Brain pericyte (primary cell): ENCODE measurements at regions not wholly inside any gene's neighbourhood (a gene's known extent, or its start where the extent isn't known, plus 50 kb on each side); places are given as distances from the start of the nearest gene placed in this dataset.

Experiments used
- DNase-seq: peaks from one replicate; pipeline ENCODE4 v3.0.0-alpha.2; 2012; ENCODE audit warnings: low read depth, low spot score

DNA sequence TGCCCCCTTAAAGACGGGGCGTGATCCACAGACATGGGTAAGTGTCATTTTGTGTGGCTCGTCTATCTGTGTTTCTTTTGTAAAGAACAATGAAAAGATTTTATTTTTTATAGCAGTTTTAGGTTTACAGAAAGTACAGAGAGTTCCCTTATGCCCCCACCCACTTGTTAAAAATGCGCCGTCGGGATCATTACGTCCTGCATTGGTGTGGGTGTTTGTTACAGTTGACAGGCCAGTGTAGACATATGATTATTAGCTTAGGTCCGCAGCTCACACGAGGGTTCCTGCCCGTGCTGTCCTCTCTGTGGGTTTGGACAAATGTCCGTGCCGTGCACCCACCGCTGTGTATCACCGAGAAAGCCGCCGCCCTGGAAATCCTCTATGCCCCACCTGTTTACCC lies 50.5 kb downstream of the RGS12 start:
- DNase-seq, result no peak

DNA sequence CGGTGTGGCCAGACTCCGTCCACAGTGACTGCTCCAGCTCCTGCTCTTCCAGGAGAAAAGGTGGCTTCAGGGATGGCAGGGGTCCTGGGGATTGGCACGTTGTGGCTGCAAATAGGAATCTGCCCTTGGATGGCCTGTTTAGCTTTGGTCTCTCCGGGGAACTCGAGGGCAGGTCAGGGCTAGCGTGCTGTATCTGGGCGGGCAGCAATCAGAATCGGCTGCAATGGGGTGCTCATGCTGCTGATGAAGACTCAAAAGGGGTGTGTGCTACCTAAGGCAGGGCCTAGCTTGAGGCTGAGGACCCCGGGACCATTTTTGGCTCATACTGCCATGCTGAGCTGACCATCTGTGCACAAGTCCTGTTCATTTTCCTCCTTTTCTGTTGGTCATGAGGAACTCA lies 51.3 kb downstream of the RGS12 start:
- DNase-seq, result no peak

DNA sequence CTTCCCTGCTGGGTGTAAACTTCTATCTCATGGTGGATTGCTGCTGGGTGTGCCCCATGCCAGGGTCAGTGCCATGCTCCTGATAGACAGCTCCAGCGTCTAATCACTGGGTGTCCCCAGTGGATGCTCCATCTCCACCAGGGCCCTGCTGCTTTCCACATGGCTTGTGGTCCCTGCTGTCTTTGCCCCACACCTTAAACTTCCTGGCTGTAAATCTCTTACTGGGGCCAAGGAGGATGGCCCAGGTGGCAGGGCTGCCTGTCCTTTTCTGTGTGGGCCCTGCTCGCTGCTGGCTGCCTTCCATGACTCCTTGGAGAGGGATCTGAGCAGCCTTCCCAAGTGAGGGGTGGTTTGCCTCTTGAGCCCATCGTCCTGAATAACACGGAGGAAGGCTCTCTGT lies 51.8 kb downstream of the RGS12 start:
- no peak for DNase-seq

DNA sequence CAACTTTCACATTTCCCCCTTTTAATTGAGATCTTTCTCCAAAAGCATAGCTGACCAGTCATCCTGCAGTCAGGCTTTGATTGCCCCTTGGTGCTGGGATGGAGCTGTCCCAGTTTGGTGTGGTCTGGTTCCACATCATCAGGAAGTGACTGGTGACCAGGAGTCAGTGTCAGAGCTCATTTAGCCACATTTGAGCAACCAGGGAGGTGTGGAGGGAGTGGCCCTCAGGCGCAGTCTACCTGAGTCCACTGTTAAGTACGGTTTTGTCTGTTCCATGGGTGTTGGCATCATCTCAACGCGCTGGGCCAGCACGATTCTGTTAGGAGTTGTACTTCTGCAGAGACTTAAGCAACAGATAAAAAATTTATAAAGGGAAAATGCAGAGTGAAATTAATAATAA lies 52.6 kb downstream of the RGS12 start:
- no peak for DNase-seq

DNA sequence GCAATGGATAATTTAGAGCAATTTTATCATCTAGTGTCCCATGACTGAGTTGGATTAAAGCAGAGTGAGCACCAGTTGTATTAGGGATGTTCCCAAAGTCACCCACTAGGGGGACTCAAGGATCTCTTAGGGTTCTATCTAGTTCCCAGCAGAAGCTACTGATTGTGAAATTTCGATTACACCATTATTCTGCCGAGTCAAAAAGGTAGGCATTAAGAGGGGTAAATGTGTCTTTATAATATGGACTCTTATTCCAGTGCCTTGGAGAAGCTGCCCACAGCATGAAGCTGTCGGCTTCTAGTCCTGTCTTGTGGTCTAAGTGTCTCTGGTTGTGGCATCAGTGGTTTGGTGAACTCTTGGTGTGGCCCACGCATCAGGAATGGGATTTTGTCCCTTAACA lies 53.3 kb downstream of the RGS12 start:
- no peak for DNase-seq

DNA sequence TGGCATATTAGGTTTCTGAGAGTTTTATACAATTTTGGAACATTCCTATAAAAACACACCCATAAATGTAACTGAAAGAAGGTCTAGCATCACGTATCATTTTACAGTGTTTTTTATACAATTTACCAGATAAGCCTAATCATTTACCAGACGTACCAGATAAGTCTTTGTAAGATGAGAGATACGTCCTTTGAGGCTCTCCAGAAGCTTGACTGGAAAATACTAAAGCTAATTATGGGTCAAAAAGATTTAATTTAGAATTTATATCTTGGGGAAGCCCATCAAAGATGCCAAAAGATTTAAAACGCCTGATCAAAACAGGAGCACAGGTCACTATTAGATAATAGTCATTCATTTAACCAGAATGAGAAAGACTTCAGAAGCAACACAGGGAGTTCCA lies 55.0 kb downstream of the RGS12 start:
- no peak for DNase-seq

DNA sequence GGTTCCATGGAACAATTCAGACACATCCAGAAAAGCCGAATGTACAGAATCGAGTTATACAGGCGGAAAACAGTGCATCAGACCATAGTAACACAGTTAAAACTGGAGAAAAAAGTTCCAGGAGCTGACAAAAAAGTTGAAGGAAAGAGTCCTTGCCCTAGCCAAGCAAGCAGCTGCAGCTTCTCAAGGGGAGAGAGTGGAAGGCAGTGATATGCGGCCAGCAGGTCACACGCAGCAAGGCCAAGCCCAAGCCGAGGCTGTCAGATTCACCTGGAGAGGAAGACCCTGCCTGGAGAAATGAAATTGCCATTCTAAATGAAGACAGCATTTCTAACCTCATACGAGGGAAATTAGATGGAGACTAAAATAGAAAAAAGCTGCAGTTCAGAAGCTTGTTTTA lies 55.8 kb downstream of the RGS12 start:
- DNase-seq, result no peak

DNA sequence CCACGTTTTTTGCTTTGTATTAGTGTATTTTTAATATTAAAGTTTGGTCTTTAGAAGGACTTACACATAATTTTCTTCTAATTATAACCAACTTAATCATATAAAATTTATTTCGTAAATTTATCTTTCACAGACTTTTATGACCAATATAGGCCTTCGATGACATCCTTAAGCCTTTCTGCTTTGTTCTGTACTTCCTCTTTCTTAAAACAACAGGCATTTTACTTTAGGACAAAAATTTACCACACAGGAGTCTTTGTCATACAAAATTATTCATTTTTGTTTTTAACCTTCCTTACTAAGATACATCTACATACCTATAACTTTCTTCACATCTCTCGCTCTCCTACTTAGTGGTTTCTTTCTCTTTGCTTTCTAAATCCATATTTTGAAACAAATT lies 56.3 kb downstream of the RGS12 start:
- no peak for DNase-seq

DNA sequence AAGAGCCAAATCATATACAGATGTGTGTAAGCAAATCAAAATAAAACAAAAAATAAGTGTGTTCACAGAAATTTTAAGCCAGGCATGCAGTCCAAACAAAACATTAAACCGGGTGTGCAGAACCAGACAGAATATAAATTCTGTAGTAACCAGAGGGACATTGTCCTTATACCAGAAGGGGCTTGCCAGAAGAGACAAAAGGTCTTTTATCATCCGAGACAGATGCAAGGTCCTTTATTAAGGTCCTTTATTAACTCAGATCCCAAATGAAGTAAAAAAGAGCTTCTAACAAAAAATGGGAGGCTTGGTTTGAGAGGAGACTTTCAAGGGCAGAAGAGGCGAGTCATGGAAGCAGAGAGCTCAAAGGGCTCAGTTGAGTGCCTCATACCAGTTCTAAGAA lies 59.2 kb downstream of the RGS12 start:
- DNase-seq, result no peak

DNA sequence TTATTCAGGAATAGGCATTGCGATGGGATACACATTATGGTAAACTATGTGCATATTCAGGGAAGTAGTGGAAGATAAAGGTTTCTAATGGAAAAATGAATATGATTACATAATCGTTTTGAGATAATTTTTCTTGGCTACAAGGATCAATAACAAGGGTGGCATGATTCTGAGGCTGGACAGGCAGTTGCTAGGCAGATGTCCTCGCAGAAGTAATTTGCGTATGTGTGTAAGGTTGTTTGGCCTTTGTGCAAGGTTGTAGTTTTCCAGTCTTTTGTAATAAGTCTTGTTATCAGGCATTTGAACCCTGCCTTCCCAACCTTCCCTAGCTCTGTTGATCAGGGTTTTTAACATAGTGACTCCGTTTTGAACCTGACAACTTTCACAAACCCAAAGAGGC lies 59.7 kb downstream of the RGS12 start:
- no peak for DNase-seq

DNA sequence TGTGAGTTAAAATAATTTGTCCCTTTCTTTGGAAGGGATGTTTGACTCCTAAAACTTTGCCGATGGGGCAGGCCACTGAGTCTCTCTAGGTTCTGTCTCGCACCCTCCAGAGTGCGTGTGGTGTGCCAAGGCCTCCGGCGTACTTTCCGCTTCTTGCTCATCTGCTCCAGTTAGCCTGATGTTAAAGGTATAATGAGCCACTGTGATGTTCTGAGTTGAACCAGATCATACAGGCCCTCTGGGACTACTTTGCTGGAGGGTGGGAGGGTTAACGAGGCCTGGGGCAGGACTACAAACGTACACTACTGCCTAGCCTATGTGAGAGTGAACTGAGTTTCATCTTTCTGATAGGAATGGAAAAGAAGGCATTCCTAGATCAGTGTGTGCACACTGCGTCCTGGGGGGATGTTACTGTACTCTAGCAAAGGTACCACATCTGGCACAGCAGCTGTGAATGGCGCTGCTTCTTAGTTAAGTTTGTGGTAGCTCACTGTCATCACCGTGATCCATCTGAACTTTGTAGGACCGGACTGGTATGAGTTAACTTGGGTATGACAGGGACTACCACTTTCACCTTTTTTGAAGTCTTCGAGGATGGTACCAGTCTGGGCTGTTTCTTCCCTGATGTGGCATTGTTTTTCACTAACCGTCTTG lies 60.2 kb downstream of the RGS12 start:
- DNase-seq, result no peak

DNA sequence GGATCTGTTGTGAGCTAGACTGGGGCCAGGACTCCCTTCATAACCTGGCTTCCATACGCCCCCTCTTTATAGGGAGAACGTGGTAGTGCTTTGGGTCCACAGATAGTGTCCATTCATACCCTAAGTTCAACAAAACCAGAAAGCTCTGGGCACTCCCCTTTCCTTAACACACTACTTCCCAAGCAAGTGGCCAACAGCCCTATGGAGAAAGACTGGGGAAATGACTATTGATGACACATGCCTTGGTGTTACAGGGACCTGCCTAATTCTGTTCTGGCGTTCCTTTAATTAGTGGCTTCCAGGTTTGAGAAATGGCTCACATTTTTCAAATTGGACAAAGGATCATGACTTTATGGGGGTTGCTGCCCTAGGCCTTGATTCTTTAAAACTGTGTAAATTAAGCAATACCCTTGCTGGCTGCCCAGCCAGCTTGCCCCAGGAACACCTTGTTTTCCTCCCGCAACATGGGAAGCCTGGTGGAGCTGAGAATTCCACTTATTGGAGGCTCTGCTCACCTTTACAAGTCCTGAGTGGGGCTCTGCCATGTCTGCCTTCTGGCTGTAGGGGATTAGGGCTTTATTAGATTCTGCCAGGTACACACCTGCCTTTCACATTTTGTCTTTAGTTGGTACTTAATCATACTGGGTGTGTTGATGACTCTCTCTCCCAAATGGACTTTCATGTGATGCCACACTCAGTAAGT lies 61.1 kb downstream of the RGS12 start:
- DNase-seq, result no peak

DNA sequence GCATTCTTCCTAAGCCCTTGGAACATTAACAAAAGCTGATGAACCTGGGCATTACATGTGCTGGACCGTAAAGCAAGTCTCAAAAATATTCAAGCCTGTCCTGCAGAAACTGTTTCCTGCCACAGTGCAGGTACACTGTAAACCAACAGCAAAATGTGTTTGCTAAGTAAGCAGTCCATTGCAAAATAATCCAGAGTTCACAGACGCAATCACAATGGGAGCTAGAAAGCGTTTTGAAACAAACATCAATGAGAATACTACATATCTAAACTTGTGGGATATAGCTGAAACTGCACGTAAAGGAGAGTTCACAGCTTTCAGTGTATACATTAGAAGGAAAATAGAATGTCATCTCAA lies 61.6 kb downstream of the RGS12 start:
- DNase-seq, result no peak

DNA sequence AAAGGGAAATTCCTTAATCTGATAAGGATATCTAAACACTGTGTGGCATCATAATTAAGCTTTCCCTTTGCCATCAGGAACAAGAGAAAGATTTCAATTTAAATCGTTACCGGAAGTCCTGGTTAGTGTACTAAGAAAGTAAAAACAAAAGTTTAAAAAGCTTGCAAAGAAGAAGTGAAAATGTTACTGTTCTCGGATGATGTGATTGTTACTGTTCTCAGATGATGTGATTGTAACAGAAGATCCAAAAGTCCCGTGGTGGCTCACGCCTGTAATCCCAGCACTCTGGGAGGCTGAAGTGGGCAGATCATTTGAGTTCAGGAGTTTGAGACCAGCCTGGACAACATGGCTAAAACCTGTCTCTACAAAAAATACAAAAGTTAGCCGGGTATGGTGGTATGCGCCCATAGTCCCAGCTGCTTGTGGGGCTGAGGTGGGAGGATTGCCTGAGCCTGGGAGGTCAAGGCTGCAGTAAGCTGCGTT lies 62.5 kb downstream of the RGS12 start:
- DNase-seq, result no peak

DNA sequence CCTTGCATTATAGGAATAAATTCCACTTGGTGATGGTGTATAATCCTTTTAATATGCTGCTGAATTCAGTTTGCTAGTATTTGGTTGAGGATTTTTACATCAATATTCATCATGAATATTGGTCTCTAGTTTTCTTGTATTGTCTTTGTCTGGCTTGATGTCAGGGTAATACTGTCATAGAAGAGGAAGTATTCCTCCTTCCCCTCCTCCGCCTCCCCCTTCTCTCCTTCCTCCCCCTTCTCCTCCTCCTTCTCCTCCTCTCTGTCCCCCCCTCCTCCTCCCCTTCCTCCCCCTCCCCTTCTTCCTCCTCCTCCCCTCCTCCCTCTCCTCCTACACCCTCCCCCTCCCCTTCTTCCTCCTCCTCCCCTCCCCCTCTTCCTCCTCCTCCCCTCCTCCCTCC lies 65.8 kb downstream of the RGS12 start:
- no peak for DNase-seq

DNA sequence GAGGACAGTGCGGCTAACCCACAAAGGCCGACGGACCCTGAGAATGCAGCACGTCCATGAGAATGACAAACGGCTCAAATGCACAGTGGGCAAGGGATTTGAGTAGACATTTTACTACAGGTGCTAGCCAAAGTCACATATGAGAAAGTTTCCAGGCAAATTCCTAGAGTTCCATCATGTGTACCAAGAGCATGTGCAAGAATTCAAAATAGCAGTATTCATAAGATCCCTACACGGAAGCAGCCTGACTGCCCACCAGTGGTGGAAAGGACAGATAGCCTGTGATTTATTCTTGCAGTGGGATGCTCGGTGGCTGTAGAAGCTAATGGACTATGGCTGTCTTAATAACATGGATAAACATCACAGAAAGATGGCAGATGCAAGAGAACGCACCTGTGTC lies 68.0 kb downstream of the RGS12 start:
- no peak for DNase-seq

DNA sequence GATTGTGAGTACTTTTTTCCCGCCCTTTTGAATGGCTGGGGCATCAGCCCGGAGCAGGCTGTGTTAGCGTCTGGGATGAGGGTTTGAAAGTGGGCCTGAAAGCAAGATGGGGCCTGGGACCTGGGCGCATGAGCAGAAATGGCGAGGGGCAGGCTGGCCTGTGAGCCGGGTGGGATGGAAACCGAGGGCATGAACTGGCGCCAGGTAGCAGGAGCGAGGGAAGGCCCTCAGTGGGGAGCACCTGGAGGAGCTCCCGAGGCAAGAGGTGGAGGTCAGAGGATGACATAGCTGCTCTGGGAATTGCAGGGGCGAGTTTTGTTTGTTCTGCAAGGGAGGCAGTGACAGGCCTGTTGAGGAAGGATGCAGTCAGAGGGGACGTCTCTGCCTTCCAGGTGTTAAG lies 68.6 kb downstream of the RGS12 start:
- no peak for DNase-seq

DNA sequence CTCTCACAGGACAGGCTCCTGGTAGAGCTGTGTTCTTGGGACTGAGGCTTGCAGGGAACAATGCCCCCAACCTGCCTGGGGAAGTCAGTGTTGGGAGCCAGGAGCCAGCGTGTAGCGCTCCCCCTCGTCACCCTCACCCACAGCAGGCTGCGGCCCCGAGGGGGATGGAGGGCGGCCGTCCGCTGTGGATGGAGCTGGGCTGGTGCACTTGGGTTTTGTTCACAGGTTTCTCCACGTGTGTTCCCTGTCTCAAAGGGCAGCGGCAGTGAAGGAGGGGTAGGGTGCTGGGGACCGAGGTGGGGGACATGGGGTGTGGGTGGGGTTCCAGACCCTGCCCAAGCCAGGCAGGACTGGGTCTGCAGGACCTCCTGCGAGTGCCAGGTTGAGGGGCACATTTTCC lies 69.1 kb downstream of the RGS12 start:
- DNase-seq, result no peak

DNA sequence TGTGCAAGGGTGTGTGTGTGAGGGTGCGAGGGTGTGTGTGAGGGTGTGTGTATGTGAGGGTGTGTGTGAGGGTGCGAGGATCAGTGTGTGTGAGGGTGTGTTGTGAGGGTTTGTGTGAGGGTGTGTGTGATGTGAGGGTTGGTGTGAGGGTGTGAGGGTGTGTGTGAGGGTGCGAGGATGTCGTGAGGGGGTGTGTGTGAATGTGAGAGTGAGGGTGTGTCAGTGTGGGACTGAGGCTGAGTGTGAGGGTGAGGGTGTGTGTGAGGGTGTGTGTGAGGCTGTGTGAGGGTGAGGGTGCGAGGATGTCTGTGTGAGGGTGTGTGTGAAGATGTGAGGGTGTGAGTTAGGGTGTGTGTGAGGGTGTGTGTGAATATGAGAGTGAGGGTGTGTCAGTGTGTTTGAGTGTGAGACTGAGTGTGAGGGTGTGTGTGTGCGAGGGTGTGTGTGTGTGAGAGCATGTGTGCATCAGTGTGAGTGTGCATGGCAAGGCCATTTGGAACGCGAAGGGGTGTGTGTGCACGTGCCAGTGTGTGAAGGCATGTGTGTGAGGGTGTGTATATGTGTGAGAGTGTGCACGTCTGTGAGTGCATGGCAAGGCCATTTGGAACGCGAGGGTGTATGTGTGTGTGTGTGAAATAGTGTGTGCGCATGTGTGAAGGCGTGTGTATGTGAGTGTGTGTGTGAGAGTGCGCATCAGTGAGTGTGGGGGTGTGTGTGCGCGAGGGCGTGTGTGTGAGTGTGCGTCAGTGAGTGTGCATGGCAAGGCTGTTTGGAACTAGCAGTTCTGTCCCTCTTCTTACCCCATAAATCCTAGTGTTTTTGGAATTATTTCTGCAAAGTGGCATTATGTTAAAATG lies 69.8 kb downstream of the RGS12 start:
- DNase-seq, result no peak

DNA sequence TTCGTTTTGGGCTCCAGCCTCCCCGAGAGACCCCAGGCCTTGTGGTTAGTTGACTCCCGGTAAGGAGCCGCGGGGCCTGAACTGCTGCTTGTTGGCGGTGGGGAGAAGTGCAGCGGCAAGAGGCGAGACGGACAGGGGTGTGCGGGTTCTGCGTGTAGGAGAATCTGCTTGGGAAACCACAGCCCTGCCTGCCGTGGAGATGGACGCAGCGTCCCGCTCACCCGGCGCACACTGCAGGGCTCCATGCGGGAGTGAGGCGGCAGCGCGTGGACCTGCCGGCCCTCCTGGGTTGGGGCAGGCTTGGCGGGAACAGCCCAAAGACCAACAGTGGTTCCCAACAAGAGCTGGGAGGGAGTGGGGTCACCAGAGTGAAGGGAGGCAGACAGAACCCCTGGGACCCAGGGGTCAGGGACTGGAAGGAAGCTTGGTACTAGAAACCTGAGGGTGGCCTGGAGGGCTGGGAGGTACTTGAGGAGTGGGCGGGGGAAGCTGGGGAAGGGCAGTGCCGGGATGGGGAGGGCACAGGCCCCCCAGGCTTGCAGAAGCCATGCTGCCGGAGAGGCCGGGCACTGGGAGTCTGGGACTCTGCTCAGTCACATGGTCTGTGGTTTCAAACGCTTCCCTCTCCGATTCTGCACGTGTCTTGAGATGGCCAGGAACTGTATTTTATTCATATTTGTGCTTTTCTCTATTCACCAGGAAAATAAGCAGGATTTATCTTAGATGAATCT lies 70.8 kb downstream of the RGS12 start:
- no peak for DNase-seq

DNA sequence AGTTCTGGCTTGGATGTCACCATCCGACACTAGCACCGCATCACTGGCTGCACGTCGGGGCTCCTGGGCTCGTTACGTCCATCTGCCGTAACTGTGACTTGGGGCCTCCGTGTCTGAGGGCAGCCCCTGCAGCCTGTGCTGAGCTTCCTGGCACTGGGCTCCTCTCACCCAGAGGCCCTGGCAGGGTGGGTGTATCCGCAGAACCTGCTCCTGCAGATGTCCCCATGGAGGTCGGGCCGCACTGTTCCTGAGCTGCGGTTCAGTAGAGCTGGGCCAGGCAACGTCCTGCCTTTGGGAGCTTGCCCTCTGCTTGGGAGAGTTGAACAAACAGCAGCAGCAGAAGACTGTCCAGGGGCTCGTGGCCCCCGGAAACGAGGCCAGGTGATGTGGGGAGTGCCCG lies 71.4 kb downstream of the RGS12 start:
- DNase-seq, result no peak

DNA sequence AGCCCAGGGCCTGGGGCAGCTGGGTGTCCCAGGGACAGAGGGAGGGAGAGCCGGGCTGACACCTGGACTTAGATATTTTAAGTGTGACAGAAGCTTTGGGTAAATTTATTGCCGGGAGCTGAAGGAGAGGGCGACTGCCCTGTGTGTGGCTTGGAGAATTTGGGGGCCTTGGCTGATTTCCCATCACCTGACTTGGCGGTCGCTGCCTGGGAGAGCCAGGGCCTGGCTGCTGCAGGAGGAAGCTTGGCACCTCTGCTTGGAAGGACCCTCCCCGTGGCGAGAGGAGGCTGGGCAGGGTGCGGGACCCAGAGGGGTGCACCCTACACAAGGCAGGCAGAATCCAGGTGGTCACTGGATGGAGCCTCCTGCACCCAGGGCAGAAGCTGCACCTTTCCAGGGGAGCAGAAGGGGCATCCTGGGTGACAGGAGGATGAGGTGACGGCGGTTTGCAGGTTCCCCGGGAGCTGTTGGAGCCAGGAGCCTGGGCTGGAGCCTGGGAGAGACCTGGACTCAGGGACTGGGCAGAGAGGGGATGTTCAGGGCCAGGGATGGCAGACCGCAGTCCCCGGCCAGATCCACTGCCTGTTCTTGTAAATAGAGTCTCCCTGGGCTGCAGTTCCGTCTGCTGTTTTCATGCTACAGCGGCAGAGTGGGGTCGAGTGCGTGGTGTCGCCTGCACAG lies 72.0 kb downstream of the RGS12 start:
- no peak for DNase-seq
